ENCODE measurements at regions not wholly inside any gene's neighbourhood (a gene's known extent, or its start where the extent isn't known, plus 50 kb on each side); places are given as distances from the start of the nearest gene placed in this dataset.

- no peak for DNase-seq (ENCODE audit: low read depth)
- no peak for TF ChIP-seq CTCF (conservative IDR thresholded peaks at IDR 0.05; ENCODE audit: low read depth, low read length)
- H3K4me3 ChIP-seq (ENCODE audit: low read depth, low read length) = no peak overlapping the region
Measured at GRCh38 chr3:25002052-25002451, 426.0 kb upstream of the RARB start.

DNA sequence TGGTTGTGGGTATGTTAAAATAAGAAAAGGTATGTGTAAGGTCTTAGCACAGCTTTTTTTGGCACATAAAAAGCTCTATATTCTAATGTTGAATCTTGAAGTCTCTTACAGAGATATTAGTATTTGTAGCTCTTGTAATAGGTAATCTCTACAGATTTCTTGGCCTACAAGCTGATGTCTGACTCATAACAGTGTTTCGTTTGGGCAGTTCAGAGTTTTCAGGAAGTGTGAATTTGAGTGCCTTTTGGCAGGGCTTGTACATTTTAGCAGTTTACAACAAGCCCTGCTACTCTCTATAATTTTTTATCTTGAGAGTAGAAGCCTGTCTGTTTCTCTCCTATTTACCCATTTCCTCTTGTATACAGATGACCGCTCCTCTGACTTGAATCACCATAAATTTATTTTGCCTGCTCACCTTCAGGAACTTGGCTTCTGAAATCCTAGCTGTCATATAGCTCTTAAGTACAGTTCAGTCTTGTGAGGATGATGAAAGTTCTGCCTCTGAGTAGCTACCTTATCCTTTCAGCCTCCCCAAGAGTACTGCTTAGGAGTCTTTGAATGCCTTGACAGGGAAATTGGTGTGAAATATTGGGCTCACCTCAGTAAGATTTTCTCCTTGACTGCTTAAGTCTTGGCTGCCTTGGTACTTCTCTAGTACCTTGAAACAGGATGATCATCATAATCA, 419.9 kb upstream of the RARB start:
- no peak overlapping the region for H3K4me3 ChIP-seq (ENCODE audit: low read depth, low read length)
- DNase-seq (ENCODE audit: low read depth) = peak; percentile 76
- no peak for TF ChIP-seq CTCF (conservative IDR thresholded peaks at IDR 0.05; ENCODE audit: low read depth, low read length)

DNA sequence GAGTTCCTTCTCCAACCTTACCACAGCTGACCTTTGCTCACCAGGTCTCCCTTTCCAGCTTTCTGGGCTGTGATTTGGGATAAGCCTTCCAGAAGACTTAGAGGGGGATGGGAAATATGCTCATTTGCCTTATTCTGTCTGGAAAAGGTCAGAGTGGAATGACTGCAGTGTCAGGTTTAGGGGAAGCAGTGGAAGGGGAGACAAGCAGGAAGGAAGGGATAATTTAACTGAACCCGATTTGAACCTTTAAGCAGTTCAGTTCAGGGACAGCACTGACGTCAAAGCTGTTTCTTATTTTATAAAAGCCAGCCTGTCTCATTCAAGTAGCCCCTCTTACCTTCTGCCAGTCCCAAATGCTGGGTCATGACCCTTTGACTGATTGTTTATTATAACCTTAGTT, 418.4 kb upstream of the RARB start:
- TF ChIP-seq CTCF (conservative IDR thresholded peaks at IDR 0.05; ENCODE audit: low read depth, low read length) = no peak
- no peak overlapping the region for H3K4me3 ChIP-seq (ENCODE audit: low read depth, low read length)
- DNase-seq (ENCODE audit: low read depth) = no peak

DNA sequence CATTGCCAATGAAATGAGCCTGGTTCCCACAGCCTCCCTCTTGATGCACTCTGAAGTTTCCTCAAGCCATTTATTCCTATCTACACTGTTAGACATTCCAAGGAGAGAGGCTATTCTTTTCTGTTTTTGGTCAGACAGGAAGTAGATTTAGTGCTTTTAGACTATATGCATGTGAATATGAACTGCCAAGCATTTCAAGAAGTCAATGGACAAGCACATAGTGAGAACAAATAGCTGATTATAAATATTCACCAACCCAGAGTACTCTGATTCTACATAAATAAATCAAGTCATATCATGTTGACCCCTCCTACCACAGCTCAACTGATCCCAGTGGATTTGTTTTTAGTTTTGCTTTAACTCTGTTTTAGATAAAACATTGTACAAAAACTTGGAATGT, 412.5 kb upstream of the RARB start:
- no peak for DNase-seq (ENCODE audit: low read depth)
- TF ChIP-seq CTCF (conservative IDR thresholded peaks at IDR 0.05; ENCODE audit: low read depth, low read length) = no peak
- no peak overlapping the region for H3K4me3 ChIP-seq (ENCODE audit: low read depth, low read length)

- no peak for TF ChIP-seq CTCF (conservative IDR thresholded peaks at IDR 0.05; ENCODE audit: low read depth, low read length)
- DNase-seq (ENCODE audit: low read depth) = no peak
- no peak overlapping the region for H3K4me3 ChIP-seq (ENCODE audit: low read depth, low read length)
Measured at GRCh38 chr3:25018909-25019308, 409.2 kb upstream of the RARB start.

DNA sequence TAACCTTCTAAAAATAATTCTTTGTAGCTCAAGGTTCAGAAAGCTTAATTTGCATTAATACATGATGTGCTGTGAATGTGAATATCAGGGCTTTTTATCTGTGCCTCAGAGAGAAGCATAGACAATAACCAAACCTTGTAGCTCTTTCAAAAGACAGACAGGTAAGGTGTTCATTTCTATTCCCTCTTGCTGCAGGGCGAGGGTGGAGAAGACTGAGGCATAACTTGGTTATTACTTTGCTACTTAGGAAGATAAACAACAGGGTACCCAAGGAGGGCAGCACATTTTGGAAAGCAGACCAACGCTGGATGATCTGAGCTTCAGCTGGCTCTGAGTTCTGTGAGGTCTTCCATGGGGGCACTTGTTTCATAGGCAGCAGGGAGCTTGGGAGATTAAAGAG, 408.6 kb upstream of the RARB start:
- DNase-seq (ENCODE audit: low read depth) = no peak
- TF ChIP-seq CTCF (conservative IDR thresholded peaks at IDR 0.05; ENCODE audit: low read depth, low read length) = no peak
- H3K4me3 ChIP-seq (ENCODE audit: low read depth, low read length) = no peak overlapping the region

GRCh38 chr3:25021816-25022215, 406.2 kb upstream of the RARB start:
- peak; percentile 73 for TF ChIP-seq CTCF (conservative IDR thresholded peaks at IDR 0.05; ENCODE audit: low read depth, low read length)
- no peak overlapping the region for H3K4me3 ChIP-seq (ENCODE audit: low read depth, low read length)
- DNase-seq (ENCODE audit: low read depth) = no peak

All from epithelial cell of proximal tubule (primary cell).